HS-5 (cell line): ENCODE measurements at regions not wholly inside any gene's neighbourhood (a gene's known extent, or its start where the extent isn't known, plus 50 kb on each side); places are given as distances from the start of the nearest gene placed in this dataset.
A peak's percentile ranks its signal among the peaks of the same experiment; 100 is the strongest.

ENCODE experiments used
- DNase-seq: peaks from one replicate; pipeline ENCODE4 v3.0.0-alpha.2; 2012; ENCODE audit warnings: low read depth

DNA sequence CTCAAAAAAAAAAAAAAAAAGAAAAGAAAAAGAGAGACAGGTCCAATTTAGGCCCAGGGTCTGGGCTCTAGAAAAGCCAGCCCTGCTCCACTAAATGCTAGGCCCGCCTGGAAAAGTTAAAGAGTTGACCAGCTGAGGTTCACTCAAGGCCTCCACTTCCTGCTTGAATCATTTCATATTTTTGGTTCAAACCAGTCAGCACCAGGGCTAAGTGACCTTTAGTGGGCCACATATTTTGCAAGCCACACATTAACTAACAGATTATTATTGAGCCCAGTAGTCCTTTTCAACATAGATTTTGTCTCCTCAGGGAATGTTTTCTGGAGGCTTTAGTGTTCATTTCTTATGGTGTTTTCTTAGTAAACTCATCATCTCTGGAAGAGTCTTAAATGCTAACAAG lies 156.6 kb downstream of the TLR4 start:
- no peak for DNase-seq

DNA sequence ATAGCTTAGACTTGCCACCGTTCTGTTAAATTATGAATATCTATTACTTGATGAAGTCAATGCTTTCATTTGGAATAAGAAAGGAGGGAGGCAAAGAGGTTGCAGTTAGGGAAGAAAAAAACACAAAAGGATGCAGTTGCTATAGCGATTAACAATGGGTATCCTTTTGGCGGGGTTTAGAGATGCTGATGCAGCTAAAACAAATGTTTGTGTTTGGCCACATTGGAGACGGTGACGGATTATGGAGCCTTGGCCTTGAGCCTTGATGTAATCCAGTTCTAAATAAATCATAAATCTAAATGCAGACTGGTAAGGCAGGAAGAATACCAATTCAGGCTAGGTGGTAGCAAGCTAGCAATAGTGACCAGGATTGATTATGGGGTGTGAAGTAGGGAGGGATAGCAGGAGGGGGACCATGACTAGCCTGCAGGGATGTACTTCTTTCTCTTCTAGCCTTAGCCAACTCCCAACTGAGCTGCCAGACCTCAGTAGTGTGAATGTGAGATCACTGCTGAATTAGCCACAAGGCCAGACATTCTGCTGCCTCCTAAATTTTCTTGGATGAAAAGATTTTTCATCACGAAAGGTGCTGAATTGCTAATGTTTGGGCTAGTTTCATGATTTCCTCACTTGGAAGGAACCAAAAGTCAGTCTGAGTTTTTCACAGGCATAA lies 160.3 kb downstream of the TLR4 start:
- no peak for DNase-seq

DNA sequence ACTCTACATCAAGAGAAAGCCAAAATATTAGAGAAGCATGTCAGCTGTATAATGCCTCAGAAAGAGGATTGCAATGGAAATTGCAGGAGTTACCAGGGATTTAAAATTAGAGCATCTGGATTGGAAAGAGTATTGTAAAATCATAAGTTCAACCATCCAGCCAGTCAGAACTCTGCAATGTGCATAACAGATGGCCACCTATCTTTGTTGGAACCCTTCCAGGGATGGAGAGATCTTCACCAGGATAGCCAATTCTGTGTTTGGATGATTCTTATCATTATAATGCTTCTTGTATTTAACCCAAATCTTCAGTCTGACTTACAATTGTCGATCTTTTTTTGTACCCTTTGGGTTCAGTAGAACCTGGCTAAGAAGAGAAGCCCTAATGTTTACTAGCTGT lies 164.4 kb downstream of the TLR4 start:
- DNase-seq = no peak

DNA sequence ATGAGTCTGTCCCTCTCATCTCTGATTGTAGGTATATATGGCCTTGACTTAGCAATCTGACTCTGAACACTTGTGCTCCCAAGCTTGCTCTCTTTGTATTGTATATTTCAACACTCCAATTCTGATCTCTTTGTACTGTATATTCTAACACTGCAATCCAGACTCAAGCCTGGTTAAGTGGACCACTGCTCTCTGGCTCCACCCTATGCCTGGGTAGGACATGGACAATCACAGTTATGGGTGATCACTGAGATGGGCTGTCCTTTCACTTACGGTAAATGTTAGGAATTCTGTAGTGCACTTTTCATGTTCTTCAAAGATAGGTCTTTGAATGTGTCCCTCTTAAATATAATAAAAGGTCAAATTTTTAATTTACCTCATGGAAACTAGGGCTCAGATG lies 165.1 kb downstream of the TLR4 start:
- no peak for DNase-seq

DNA sequence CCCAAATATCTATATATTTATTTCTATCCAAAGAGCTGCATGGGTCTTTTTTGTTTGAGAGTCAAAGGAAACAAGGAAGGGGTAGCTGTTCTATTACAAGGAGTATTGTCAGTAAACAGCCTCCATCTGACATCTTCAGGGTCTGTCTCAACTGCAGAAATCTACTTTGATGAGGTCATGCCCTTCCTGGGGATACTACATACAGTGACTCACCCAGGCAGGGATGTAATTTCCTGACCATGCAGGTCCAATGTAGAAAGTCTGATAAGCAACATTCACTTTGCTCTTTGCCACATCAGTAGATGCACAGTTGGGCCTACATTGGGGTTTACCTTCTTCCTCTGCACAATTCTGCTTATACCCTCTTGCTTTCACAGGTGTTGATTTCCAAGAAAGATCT lies 165.5 kb downstream of the TLR4 start:
- DNase-seq = no peak

DNA sequence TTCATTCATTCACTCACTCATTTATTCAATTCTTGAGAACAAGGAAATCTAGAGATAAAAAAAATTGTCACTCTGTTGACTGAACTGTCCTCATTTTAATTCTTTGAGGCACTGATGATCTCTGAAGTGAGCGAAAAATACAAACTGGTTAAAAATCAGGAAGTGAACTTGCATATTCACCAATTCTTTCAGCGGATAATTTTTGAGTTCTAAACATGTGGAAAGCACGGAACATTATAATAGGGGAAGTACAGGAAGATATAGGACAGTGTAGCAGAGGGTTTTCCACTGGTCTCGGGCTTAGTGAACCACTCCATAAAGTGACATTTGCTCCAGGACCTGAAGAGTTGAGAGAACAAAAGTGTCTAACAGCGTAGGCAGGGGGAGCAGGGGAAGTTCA lies 169.5 kb downstream of the TLR4 start:
- DNase-seq = no peak

DNA sequence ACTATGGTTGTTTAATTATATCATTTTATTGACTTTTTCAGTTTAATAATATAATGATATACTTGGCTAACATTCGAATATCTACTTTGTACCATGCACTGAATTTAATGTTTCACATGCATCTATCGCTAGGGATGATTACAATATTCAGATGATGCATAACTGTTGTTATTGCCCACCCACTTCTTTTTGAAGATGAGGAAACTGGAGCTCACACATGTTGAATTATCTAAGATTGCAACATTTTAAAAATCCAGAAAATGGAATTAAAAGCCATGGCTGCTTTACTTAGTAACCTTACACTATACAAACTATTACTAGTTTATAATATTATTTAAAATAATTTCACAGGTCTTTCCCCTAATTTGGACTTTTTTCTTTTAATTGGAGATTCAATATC lies 171.7 kb downstream of the TLR4 start:
- DNase-seq = no peak

DNA sequence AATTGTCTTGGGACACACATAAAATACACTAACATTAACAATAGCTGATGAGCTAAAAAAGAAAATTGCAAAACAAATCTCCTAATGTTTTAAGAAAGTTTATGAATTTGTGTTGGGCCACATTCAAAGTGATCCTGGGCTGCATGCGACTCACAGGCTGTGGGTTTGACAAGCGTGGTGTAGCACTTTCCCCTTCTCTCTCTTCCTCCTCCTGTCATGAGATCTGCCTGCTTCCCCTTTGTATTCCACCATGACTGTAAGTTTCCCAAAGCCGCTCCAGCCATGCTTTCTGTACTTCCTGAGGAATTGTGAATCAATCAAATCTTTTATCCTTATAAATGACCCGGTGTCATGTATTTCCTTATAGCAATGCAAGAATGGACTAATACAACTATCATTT lies 178.0 kb downstream of the TLR4 start:
- DNase-seq = no peak

DNA sequence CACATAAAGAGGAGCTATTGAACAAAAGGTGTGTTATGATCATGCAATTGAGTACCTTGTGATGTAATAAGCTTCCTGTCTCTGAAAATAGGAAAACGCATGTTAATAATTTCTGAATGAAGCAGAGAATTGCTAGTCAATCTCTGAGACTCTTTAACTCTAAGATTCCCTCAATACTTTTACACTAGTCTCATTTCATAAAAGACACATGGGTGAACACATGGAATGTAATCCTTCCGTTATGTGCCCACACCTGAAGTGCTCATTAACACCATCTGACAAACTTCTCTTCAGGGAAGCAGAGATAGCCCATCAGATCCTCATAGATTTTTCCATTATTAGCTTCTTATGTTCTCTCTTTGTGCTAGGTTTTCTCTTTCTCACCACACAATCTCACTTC lies 182.4 kb downstream of the TLR4 start:
- no peak for DNase-seq

DNA sequence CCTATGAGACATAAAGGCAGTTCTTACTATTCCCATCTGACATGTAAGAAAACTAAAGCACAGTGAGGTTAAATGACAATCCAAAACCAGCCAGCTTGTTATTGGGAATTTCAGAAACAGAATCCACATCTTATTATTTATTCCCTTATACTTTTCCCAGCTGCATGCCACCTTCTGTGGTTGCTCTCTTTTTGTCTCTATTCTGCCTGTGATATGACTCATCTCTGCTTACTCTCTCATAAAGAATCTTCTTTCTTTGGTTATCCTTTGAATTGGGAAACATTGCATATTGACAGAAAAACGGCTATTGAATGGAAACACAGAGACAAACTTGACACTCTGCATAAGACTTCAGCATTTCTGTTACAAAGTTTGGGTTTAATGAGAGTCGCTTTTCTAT lies 183.2 kb downstream of the TLR4 start:
- peak; percentile 2 for DNase-seq

DNA sequence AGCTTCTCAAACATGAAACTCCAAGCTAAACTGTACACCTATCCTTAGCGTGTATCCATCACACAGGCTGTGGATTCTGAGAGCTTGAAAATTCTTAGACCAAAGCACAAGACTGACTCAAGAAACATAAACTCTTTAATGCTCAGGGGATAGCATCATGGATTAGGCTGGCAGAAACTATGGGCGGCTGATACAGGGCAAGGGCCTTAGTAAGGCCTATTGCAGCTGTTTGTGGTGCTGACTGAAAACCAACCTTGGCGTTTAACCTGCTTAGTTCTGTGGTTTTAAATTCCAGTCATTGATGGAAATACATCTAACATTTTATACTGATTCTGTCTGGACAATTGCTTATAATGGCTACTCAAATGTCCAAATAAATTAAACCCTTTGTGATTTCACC lies 183.7 kb downstream of the TLR4 start:
- DNase-seq = no peak

DNA sequence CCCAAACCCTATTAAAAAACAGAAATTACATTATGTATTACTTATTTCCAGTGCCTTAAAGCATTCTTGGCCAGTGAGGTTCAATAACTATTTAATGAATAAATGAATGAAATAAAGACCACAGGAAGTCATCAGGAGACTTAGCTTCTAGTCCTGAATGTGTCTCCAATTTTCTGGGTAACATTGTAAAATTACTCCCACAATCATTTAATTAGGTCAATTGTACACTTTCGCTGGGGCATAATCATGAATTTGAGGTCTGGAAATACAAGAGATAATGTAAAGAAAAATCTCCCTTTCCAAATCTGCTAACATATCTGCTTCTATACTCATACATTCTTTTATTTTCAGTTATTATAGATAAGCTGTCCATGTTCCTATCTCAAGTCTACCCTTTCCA lies 199.2 kb downstream of the TLR4 start:
- no peak for DNase-seq

DNA sequence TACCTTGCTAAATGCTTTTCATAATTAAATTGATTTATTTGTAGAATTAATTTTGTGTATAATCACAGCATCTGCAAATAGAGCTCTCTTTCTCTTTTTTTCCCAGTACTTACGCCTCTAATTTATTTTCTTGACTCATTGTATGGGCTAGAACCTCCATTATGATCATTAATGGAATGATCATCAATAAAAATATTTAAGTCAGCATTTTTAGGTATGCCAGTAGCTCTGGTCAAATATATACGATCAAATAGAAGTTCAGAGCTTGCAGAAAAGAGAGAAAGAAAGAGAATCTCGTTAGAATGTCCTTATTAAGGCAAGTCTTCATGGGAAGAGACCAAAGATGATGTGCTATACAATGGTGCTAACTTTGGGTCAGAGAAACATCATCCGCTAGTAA lies 202.6 kb downstream of the TLR4 start:
- no peak for DNase-seq

DNA sequence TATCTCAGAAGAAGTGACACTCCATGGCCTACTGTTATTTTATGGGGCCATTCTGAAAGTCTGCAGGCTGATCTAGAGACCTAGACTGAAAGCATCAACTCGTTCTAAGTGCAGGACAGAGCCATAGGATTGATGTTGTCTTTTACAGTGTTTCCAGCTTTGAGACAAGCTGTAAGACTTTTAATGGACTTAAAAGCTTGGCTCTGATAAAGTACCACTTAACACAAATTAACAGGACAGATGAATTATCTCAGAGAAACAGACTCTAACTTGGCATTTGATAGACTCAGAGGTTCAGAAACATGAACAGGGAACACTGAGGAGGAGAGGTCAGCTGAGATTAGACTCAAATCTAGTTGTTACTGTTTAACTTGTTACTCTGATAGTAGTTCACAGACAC lies 203.2 kb downstream of the TLR4 start:
- no peak for DNase-seq

DNA sequence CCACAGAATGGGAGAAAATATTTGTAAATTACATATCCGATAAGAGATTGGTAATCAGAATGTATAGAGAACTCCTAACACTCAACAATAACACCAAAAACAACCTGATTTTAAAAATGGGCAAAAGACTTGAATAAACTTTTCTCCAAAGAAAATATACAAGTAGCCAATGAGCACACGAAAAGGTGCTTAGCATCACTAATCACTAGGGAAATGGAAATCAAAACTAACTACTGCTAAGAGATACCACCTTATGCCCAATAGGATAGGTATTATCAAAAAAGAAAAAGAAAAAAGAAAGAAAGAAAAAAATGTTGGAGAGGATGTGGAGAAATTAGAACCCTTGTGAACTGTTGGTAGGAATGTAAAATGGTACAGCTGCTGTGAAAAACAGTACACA lies 212.1 kb downstream of the TLR4 start:
- no peak for DNase-seq

DNA sequence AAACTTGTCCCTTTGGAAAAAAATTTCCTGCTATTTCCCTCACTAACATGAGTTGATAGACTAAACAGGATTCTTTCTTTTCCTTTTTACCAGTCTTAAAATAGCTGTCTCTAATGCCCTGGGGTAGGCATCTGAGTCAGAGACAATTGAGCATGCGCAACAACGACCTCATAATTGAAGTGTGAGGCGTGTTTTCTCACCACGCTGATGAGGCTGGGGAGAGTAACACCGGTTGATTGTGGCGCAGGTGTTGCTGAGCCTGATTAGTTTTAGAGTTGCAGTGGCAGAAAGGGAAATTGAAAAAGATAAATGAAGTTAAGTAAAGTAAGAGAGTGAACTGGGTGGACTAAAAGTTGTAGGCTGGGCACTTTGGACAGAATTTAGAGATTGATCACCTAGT lies 213.7 kb downstream of the TLR4 start:
- DNase-seq = no peak

DNA sequence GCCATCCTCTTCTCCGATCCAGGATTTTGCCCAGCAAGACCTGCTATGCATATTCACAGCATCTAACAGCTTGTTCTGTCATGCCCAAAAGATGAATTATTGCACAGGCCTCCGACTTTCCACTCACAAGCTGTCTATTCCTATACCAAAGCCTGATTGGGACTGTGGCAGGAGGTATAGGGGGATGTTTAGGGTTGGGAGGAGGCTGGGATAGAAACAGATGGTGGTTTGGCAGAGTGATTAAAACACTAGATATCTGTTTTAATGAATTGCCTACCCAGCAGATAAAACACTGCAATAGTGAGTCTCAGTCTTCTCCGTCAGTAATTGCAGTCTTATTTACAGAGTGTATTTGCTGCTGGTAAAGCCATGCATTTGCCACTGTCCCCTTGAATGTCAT lies 215.3 kb downstream of the TLR4 start:
- no peak for DNase-seq

DNA sequence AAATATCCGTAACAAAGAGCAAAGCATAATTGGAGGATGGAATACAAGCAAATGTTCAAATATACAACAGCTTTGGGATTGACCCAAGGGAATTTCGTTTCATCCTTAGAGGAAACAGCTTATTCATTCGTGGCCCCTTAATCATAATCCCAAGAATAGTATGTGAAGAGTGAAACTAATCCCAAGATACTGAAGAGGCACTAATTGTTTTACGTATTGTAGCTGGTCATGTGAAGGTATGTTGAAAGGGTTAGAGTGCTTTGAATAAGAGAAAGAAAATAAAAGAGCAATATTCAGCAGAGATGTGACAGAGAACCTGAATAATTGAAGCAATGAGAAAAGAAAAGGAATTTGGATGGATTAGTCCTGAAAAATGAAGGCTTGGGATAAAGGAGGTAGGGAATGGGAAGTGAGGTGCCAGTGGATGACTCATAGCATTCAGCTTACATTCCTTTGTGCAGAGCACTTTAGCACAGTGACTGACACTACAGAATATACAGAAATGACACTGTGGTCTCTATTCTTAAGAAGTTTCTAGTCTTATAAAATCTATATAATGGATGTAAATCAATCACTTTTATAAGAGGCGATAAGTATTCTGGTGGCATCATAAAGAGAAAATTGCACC lies 221.9 kb downstream of the TLR4 start:
- no peak for DNase-seq

DNA sequence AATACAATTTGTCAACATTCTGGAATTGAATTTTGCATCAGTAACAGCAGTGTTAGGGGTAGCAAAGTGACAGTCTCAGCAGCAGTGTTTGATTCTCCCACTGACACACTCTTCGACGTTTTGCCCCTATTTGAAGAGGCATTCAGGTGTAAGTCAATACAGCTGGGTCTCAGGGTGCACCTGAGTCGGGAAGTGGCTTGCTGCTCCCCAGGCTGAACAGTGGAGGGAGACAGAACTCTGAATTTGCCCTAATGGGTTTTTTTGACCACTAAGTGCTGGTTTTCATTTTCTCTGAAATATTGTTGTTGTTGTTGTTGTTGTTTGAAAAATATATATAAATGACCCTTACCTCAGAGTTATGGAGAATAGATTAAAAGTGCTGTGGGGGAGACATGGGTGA lies 223.2 kb downstream of the TLR4 start:
- no peak for DNase-seq

DNA sequence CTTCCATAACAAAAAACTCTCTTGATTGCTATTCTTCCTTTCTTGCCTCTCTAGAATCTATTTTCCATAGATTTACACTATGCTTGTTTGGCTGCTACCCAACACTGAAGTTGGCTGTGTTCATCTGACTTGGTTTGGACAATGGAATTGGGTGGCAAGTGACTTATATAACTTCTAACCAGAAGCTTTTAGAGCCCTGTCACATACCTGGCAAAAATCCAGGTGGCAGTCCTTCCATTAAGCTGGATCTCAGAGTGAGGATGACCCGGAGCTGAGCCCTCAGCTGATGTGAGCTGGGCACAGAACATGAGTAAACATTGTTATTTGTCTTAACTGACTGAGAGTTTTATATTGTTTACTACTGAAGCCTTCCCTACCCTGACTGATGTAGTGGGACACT lies 225.7 kb downstream of the TLR4 start:
- no peak for DNase-seq

DNA sequence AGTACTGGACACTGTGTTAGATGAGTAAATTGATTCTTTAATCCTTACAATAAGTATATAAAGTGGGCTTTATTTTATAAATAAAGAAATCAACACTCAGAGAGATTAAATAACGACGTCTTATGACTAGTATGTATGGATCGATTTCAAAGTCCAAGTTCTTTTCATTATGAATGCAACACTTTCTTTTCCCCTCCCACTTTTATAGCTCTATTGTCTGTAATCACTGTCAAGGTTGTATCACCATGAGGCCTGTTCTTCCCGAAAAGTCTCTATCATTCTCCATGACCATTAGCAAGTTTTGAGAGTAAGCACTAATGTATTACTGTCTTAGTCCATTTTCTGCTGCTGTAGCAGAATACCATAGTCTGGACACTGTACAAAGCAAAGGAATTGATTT lies 228.4 kb downstream of the TLR4 start:
- DNase-seq = no peak

DNA sequence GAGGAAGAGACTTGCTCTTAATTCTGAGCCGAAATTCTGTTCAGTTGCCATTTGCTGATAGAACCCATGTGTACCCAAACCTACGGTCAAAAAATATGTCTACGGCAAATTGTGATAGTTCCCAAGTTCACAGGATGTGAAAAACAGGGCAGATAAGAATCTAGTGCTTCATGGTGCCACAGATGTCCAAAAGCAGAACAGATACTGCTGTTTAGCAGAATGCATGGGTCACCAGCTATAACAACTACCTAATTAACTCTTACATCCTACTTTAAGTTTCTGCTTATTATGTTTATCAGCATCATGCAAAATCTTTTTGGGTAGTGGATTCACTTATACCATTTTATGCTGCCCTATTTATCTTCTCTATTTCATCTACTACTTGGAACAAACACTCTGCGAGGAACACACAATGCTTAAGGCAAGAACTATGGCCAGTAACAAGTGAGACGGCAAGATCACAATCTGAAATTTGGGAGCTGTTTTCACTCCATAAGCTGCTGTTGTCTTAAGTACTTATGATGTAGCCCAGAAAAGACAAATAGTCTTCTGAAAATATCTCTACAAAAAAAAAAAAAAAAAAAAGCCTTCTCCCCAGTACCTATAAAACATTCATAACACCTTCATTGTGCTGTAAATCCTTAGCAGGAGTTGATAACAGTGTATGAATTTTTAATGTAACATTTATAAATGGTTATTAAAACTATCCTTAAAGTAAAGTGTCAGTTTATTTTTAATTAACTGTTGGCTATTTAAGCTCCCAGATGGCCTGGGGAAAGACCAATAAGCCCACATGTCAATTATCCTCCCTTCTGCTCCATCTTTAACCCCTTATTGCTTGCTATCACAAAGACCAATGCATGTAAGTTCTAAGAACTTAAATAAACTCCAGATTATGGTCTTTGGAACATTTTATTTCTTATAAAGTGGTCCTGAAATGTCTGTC lies 232.3 kb downstream of the TLR4 start:
- no peak for DNase-seq

DNA sequence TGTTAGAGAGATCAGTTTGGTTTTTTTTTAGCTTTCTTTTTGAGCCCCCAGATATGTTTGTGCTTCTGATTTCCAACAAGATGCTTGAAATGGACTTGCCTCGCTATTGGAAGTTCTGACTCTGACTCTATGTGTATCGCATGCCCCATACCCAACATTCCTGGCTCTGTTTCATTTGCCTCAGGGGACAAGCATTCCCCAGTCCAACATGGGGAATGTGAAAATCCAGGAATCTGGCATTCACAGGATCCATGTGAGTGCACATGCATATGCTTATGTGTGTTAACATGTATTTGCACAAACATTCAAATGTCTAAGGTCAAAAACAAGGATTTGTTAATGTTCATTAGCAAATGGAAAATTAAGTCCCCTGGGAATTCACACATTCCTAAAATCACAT lies 233.9 kb downstream of the TLR4 start:
- DNase-seq = no peak
